MM.1S (cell line): ENCODE measurements at regions not wholly inside any gene's neighbourhood (a gene's known extent, or its start where the extent isn't known, plus 50 kb on each side); places are given as distances from the start of the nearest gene placed in this dataset.

Experiments
- DNase-seq: peaks from one replicate; pipeline ENCODE4 v3.0.0-alpha.2; 2015
- H2AFZ ChIP-seq: fragments of 300-600 bp; sonication (generic); 2 replicates; pipeline ENCODE4 v1.6.0; 2016; ENCODE audit warnings: antibody characterized with exemption, low read length
- H3F3A ChIP-seq: fragments of 300-600 bp; sonication (generic); 2 replicates; pipeline ENCODE4 v1.6.1; 2016; ENCODE audit warnings: mild to moderate bottlenecking, antibody characterized with exemption, low read length, moderate library complexity, mixed read lengths; ENCODE audit not compliant: insufficient read depth
- H3K27ac ChIP-seq: fragments of 300-600 bp; sonication (generic); 2 replicates; pipeline ENCODE4 v1.5.1; 2016; ENCODE audit warnings: mild to moderate bottlenecking, low read length
- H3K27me3 ChIP-seq: fragments of 300-600 bp; sonication (generic); replicated peaks from 2 replicates; pipeline ENCODE4 v1.6.0; 2016; ENCODE audit warnings: low read length; ENCODE audit not compliant: insufficient read depth
- H3K36me3 ChIP-seq: fragments of 300-600 bp; sonication (generic); replicated peaks from 2 replicates; pipeline ENCODE4 v1.6.1; 2016; ENCODE audit warnings: mild to moderate bottlenecking, low read length, mixed read lengths; ENCODE audit not compliant: insufficient read depth
- H3K4me1 ChIP-seq: fragments of 300-600 bp; sonication (generic); 2 replicates; pipeline ENCODE4 v1.6.1; 2016; ENCODE audit warnings: low read length, mixed read lengths
- H3K4me2 ChIP-seq: fragments of 300-600 bp; sonication (generic); 2 replicates; pipeline ENCODE4 v1.6.0; 2016; ENCODE audit warnings: low read depth, low read length
- H3K4me3 ChIP-seq: fragments of 300-600 bp; sonication (generic); 2 replicates; pipeline ENCODE4 v1.5.1; 2016; ENCODE audit warnings: low read length, mixed read lengths
- H3K79me2 ChIP-seq: fragments of 300-600 bp; sonication (generic); 2 replicates; pipeline ENCODE4 v1.6.1; 2016; ENCODE audit warnings: mixed run types, low read length, mixed read lengths
- H3K9ac ChIP-seq: fragments of 300-600 bp; sonication (generic); 2 replicates; pipeline ENCODE4 v1.6.1; 2016; ENCODE audit warnings: low read length, mixed read lengths
- H3K9me2 ChIP-seq: fragments of 300-600 bp; sonication (generic); replicated peaks from 2 replicates; pipeline ENCODE4 v1.6.1; 2016; ENCODE audit warnings: mild to moderate bottlenecking, low read length, mixed read lengths; ENCODE audit not compliant: insufficient read depth
- H3K9me3 ChIP-seq: fragments of 300-600 bp; sonication (generic); replicated peaks from 2 replicates; pipeline ENCODE4 v1.6.1; 2016; ENCODE audit warnings: mild to moderate bottlenecking, low read length, mixed read lengths; ENCODE audit not compliant: insufficient read depth
- H4K20me1 ChIP-seq: fragments of 300-600 bp; sonication (generic); 2 replicates; pipeline ENCODE4 v1.6.1; 2016; ENCODE audit warnings: mild to moderate bottlenecking, low read length, moderate library complexity, mixed read lengths; ENCODE audit not compliant: insufficient read depth
- CTCF ChIP-seq: fragments of 300-600 bp; sonication (generic); IDR thresholded peaks from 2 replicates; pipeline ENCODE4 v1.5.1; 2016; ENCODE audit warnings: antibody characterized with exemption, low read length, mixed read lengths
- EZH2 ChIP-seq: fragments of 300-600 bp; sonication (generic); optimal IDR thresholded peaks from 2 replicates; pipeline ENCODE3; 2017; ENCODE audit warnings: low read depth, mild to moderate bottlenecking, antibody characterized with exemption, low read length, mixed read lengths
- EZH2phosphoT487 ChIP-seq: fragments of 300-600 bp; sonication (generic); IDR thresholded peaks from 2 replicates; pipeline ENCODE4 v1.6.1; 2018; ENCODE audit warnings: antibody characterized with exemption, low read length

- Histone ChIP-seq H4K20me1 (no peaks in the 10 kb centered on the region), H3K36me3 (no peaks in the 10 kb centered on the region), H3K79me2 (no peaks in the 10 kb centered on the region), H2AFZ (no peak overlapping the region), H3K27me3 (no peaks in the 10 kb centered on the region), H3K9me3 (no peaks in the 10 kb centered on the region), H3K9ac (no peak overlapping the region), H3K27ac (no peak overlapping the region), H3K4me1 (no peaks in the 10 kb centered on the region), H3K4me2 (no peak overlapping the region), H3K9me2 (no peaks in the 10 kb centered on the region), H3F3A (no peaks in the 10 kb centered on the region), H3K4me3 (no peak overlapping the region)
- TF ChIP-seq CTCF: no peak
- TF ChIP-seq EZH2: no peak
- TF ChIP-seq EZH2phosphoT487: no peak
- no peak for DNase-seq
These were observed 52.6 kb upstream of the ICA1 start for GRCh38 chr7:8314566-8314965.

DNA sequence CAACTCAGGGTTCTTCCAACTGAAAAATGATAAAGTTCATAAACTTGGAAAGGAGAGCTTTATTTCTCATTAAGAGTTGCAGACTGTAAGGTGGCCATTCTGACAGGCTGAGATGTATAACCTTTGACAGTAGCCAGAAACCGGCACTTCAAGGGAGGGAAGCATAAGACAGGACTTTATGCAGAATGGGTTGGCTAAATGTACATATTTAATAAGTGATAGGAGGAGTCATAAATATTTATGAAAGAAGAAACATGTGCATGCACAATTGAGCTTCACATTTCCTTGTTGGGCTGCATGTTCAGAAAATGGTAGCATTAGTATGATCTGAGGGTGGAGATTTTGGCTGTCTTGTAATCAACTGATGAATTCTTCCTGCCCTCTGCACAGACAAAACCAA lies 57.1 kb upstream of the ICA1 start:
- H2AFZ ChIP-seq: no peak overlapping the region
- H3K9me3 ChIP-seq: no peaks in the 10 kb centered on the region
- H3K27me3 ChIP-seq: no peaks in the 10 kb centered on the region
- H3K4me3 ChIP-seq: no peak overlapping the region
- H3K36me3 ChIP-seq: no peaks in the 10 kb centered on the region
- no peaks in the 10 kb centered on the region for H3K4me1 ChIP-seq
- no peak overlapping the region for H3K4me2 ChIP-seq
- DNase-seq: no peak
- no peaks in the 10 kb centered on the region for H4K20me1 ChIP-seq
- H3K79me2 ChIP-seq: no peaks in the 10 kb centered on the region
- H3K9me2 ChIP-seq: no peaks in the 10 kb centered on the region
- no peak overlapping the region for H3K9ac ChIP-seq
- no peaks in the 10 kb centered on the region for H3F3A ChIP-seq
- TF ChIP-seq EZH2: no peak
- no peak for TF ChIP-seq CTCF
- no peak for TF ChIP-seq EZH2phosphoT487
- no peak overlapping the region for H3K27ac ChIP-seq

GRCh38 chr7:8320174-8320573 lies 58.2 kb upstream of the ICA1 start:
- no peaks in the 10 kb centered on the region for H3K9me2 ChIP-seq
- no peak for DNase-seq

More at GRCh38 chr7:8320174-8320573, 58.2 kb upstream of the ICA1 start:
- Histone ChIP-seq H3K4me1 (no peaks in the 10 kb centered on the region), H2AFZ (no peak overlapping the region), H4K20me1 (no peaks in the 10 kb centered on the region), H3K27ac (no peak overlapping the region), H3K79me2 (no peaks in the 10 kb centered on the region), H3K9ac (no peak overlapping the region), H3K4me2 (no peak overlapping the region), H3F3A (no peaks in the 10 kb centered on the region), H3K36me3 (no peaks in the 10 kb centered on the region), H3K9me3 (no peaks in the 10 kb centered on the region), H3K4me3 (no peak overlapping the region), H3K27me3 (no peaks in the 10 kb centered on the region)
- TF ChIP-seq EZH2phosphoT487 (no peak), EZH2 (no peak), CTCF (no peak)
